A549 (cell line): ENCODE measurements at regions not wholly inside any gene's neighbourhood (a gene's known extent, or its start where the extent isn't known, plus 50 kb on each side); places are given as distances from the start of the nearest gene placed in this dataset.

Experiments
- ATAC-seq, 2 experiments: fragments of 200-7000 bp in 1 of 2; fragments of >200 bp in 1 of 2; cut with Nextera tagmentation in 1 of 2; cut with Tn5 transposase in 1 of 2; 3 replicates each; pipeline versions ENCODE4 v1.8.0 to v1.9.1; 2018 to 2020; ENCODE audit warnings: mild to moderate bottlenecking in 1 of 2, moderate library complexity in 1 of 2
- CTCF ChIA-PET: fragments of 300-600 bp; sonication (Branson Sonifier 250); formaldehyde crosslinking; extraction: SDS; loops from one replicate; lab custom pipeline; 2021; ENCODE audit warnings: antibody characterized with exemption, inconsistent platforms; lab: Yijun Ruan, JAX
- POLR2A ChIA-PET: fragments of 350-600 bp; formaldehyde crosslinking; extraction: SDS; loops from one replicate; lab custom pipeline; 2021; ENCODE audit warnings: antibody characterized with exemption, inconsistent platforms; lab: Yijun Ruan, JAX
- DNase-seq, 2 experiments: peaks; one replicate each; pipeline versions ENCODE4 v3.0.0 to v3.0.0-alpha.2; 2011 to 2016; ENCODE audit warnings: low read depth in 1 of 2, low spot score in 1 of 2
- FAIRE-seq: peaks from 2 replicates; lab custom pipeline; 2011; peaks lifted over from hg19 to GRCh38; lab: Jason Lieb, UNC
- H3K27ac ChIP-seq, 2 experiments: fragments of >200 bp; sonication (Bioruptor Twin); formaldehyde crosslinking; 3 replicates each; pipeline ENCODE4 v1.5.1; 2016 to 2017
- H3K4me1 ChIP-seq: fragments of >200 bp; sonication (Bioruptor Twin); formaldehyde crosslinking; 3 replicates; pipeline ENCODE4 v1.6.1; 2016
- H3K4me2 ChIP-seq: fragments of >200 bp; sonication (Bioruptor Twin); formaldehyde crosslinking; 3 replicates; pipeline ENCODE4 v1.6.1; 2016
- H3K4me3 ChIP-seq: fragments of >200 bp; sonication (Bioruptor Twin); formaldehyde crosslinking; 3 replicates; pipeline ENCODE4 v1.5.1; 2016
- H3K9me3 ChIP-seq: fragments of >200 bp; sonication (Bioruptor Twin); formaldehyde crosslinking; 3 replicates; pipeline ENCODE4 v1.6.1; 2016
- ATOH8 ChIP-seq: fragments of 250-450 bp; sonication (Bioruptor Pico); IDR thresholded peaks from 2 replicates; pipeline ENCODE4 v1.5.0; 2020; ENCODE audit warnings: low read depth, mild to moderate bottlenecking, moderate library complexity
- BHLHE40 ChIP-seq: IDR thresholded peaks from 2 replicates; pipeline ENCODE4 v1.6.1; 2012; ENCODE audit warnings: low read depth, low read length, inconsistent platforms
- CBX2 ChIP-seq: fragments of 200-600 bp; sonication (generic); IDR thresholded peaks from 2 replicates; pipeline ENCODE4 v1.6.1; 2016; ENCODE audit warnings: low read depth, mild to moderate bottlenecking, borderline replicate concordance
- CBX8 ChIP-seq: fragments of 200-600 bp; sonication (generic); IDR thresholded peaks from 2 replicates; pipeline ENCODE4 v1.6.1; 2016
- CEBPB ChIP-seq, 2 experiments: fragments of >200 bp in 1 of 2; sonication (Bioruptor Twin) in 1 of 2; formaldehyde crosslinking in 1 of 2; IDR thresholded peaks; 2 replicates each; pipeline ENCODE4 v1.6.1; 2012 to 2016
- CHD4 ChIP-seq: fragments of 200-600 bp; sonication (generic); IDR thresholded peaks from 2 replicates; pipeline ENCODE4 v1.6.1; 2016; ENCODE audit warnings: antibody characterized with exemption, mild to moderate bottlenecking, borderline replicate concordance
- EHF ChIP-seq: fragments of 250-450 bp; sonication (Bioruptor Pico); IDR thresholded peaks from 2 replicates; pipeline ENCODE4 v1.5.0; 2020; ENCODE audit warnings: mild to moderate bottlenecking
- ELK1 ChIP-seq: fragments of 150-350 bp; IDR thresholded peaks from 2 replicates; pipeline ENCODE4 v1.6.1; 2014; ENCODE audit warnings: low read depth, mild to moderate bottlenecking, low read length
- EP300 ChIP-seq, 2 experiments: fragments of >200 bp; sonication (Bioruptor Twin); formaldehyde crosslinking; IDR thresholded peaks; 2 replicates in 1 of 2; 3 replicates in 1 of 2; pipeline ENCODE4 v1.6.1; 2016 to 2017
- FOSB ChIP-seq: fragments of 250-450 bp; sonication (Bioruptor Pico); IDR thresholded peaks from 2 replicates; pipeline ENCODE4 v1.5.0; 2020; ENCODE audit warnings: mild to moderate bottlenecking, moderate library complexity
- HEYL ChIP-seq: fragments of 250-450 bp; sonication (Bioruptor Pico); IDR thresholded peaks from 2 replicates; pipeline ENCODE4 v1.8.0; 2021; ENCODE audit warnings: mild to moderate bottlenecking, moderate library complexity
- HOXB13 ChIP-seq: fragments of 250-450 bp; sonication (Bioruptor Pico); IDR thresholded peaks from 2 replicates; pipeline ENCODE4 v1.5.0; 2020; ENCODE audit warnings: low read depth, mild to moderate bottlenecking, moderate library complexity
- HOXB5 ChIP-seq: fragments of 250-450 bp; sonication (Bioruptor Pico); IDR thresholded peaks from 2 replicates; pipeline ENCODE4 v1.5.0; 2020; ENCODE audit warnings: mild to moderate bottlenecking, moderate library complexity
- JUN ChIP-seq, 2 experiments: fragments of >200 bp; sonication (Bioruptor Twin); formaldehyde crosslinking; IDR thresholded peaks; 2 replicates in 1 of 2; 3 replicates in 1 of 2; pipeline ENCODE4 v1.6.1; 2016 to 2017
- JUNB ChIP-seq: fragments of >200 bp; sonication (Bioruptor Twin); formaldehyde crosslinking; IDR thresholded peaks from 2 replicates; pipeline ENCODE4 v1.6.1; 2016
- KDM1A ChIP-seq: fragments of 200-600 bp; sonication (generic); IDR thresholded peaks from 2 replicates; pipeline ENCODE4 v1.6.1; 2016; ENCODE audit warnings: low read depth, mild to moderate bottlenecking
- NFE2L2 ChIP-seq: fragments of 150-350 bp; conservative IDR thresholded peaks from 2 replicates; pipeline ENCODE4 v1.6.1; 2014; ENCODE audit warnings: low read length
- NPAS2 ChIP-seq: fragments of 250-450 bp; sonication (Bioruptor Pico); IDR thresholded peaks from 2 replicates; pipeline ENCODE4 v1.8.0; 2022; ENCODE audit warnings: mild to moderate bottlenecking, moderate library complexity, borderline replicate concordance
- NR3C1 ChIP-seq: fragments of >200 bp; sonication (Bioruptor Twin); formaldehyde crosslinking; IDR thresholded peaks from 3 replicates; pipeline ENCODE4 v1.6.1; 2017
- PBX3 ChIP-seq: IDR thresholded peaks from 2 replicates; pipeline ENCODE4 v1.6.1; 2012
- POLR2A ChIP-seq: IDR thresholded peaks from 2 replicates; pipeline ENCODE4 v1.6.1; 2012; ENCODE audit warnings: mild to moderate bottlenecking, low read length
- RAD21 ChIP-seq, 2 experiments: fragments of >200 bp in 1 of 2; sonication (Bioruptor Twin) in 1 of 2; formaldehyde crosslinking in 1 of 2; IDR thresholded peaks in 1 of 2; conservative IDR thresholded peaks in 1 of 2; 2 replicates in 1 of 2; 3 replicates in 1 of 2; pipeline ENCODE4 v1.6.1; 2012 to 2018; ENCODE audit warnings: inconsistent platforms in 1 of 2
- RARB ChIP-seq: fragments of 250-450 bp; sonication (Bioruptor Pico); IDR thresholded peaks from 2 replicates; pipeline ENCODE4 v1.8.0; 2021; ENCODE audit warnings: mild to moderate bottlenecking, moderate library complexity
- RCOR1 ChIP-seq: fragments of 150-350 bp; IDR thresholded peaks from 2 replicates; pipeline ENCODE4 v1.6.1; 2014; ENCODE audit warnings: antibody characterized with exemption, low read length, low read depth
- SMC3 ChIP-seq: fragments of >200 bp; sonication (Bioruptor Twin); formaldehyde crosslinking; IDR thresholded peaks from 3 replicates; pipeline ENCODE4 v1.6.1; 2018; ENCODE audit warnings: inconsistent platforms
- TFCP2L1 ChIP-seq: fragments of 250-450 bp; sonication (Bioruptor Pico); IDR thresholded peaks from 2 replicates; pipeline ENCODE4 v1.5.0; 2021; ENCODE audit warnings: mild to moderate bottlenecking
- ZC3H11A ChIP-seq: fragments of 450-650 bp; IDR thresholded peaks from 2 replicates; pipeline ENCODE4 v1.6.1; 2014; ENCODE audit warnings: antibody characterized with exemption, mild to moderate bottlenecking
- WGBS: methylation state at CpG from one replicate; pipeline ENCODE4 v1.1.6; 2017; ENCODE audit errors: missing lambda C conversion rate; 5-methylcytosine and 5-hydroxymethylcytosine counted together
- TF ChIP-seq, protein P1 (sequence below): IDR thresholded peaks from 2 replicates; pipeline ENCODE4 v1.6.1; 2012; ENCODE audit warnings: low read depth, borderline replicate concordance
- TF ChIP-seq, protein P2 (sequence below): fragments of >200 bp; sonication (Bioruptor Twin); formaldehyde crosslinking; IDR thresholded peaks from 3 replicates; pipeline ENCODE4 v1.6.1; 2016

GRCh38 chr12:47378222-47378582 lies 298.4 kb upstream of the AMIGO2 start:
- H3K9me3 ChIP-seq: peaks cover 11% of the 10 kb centered on the region; the same call in 2 of the 3 replicates
- POLR2A ChIA-PET: interaction anchor here (0.8 to 1.7 kb wide), 6 partner anchors 100 to 299 kb away, joined by 3 to 16 read pairs (median 5); partner anchors contain the start of genes AMIGO2 and PCED1B
- DNase-seq (peak in 1 of 2 experiments; percentile 55), FAIRE-seq (no peak), ATAC-seq (peak; percentile 9 to 17; a peak in 3 of 6 replicates)
- H3K27ac ChIP-seq: peak overlapping the region; percentile 89 to 95
- H3K4me2 ChIP-seq: peak overlapping the region; percentile 60
- H3K4me1 ChIP-seq: peaks cover 43% of the 10 kb centered on the region
- 28% methylated on average over 3 of the region's 3 CpGs for WGBS
- no peak for TF ChIP-seq SMC3
- TF ChIP-seq CEBPB (IDR thresholded peaks at IDR 0.05): peak; percentile 37 to 63; a peak in 2 of 4 replicates
- TF ChIP-seq ELK1: no peak
- TF ChIP-seq CBX8: no peak
- no peak; the same call in 1 of the 2 replicates for TF ChIP-seq ATOH8 (CRISPR knock-in tag)
- TF ChIP-seq FOSB (CRISPR knock-in tag): peak; percentile 19; the same call in 1 of the 2 replicates
- no peak for TF ChIP-seq KDM1A
- no peak for TF ChIP-seq CHD4
- no peak for TF ChIP-seq JUNB
- TF ChIP-seq RARB (CRISPR knock-in tag): no peak
- peak; percentile 46 for TF ChIP-seq HOXB13
- TF ChIP-seq EHF (CRISPR knock-in tag): 0 out of 2 replicates have a peak, but pooled peaks have one; percentile 0
- TF ChIP-seq, protein P1, sequence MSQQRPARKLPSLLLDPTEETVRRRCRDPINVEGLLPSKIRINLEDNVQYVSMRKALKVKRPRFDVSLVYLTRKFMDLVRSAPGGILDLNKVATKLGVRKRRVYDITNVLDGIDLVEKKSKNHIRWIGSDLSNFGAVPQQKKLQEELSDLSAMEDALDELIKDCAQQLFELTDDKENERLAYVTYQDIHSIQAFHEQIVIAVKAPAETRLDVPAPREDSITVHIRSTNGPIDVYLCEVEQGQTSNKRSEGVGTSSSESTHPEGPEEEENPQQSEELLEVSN: no peak
- TF ChIP-seq POLR2A: no peak
- TF ChIP-seq HOXB5: 0 out of 2 replicates have a peak, but pooled peaks have one; percentile 49
- 0 out of 2 replicates have a peak, but pooled peaks have one; percentile 13 for TF ChIP-seq HEYL (CRISPR knock-in tag)
- no peak for TF ChIP-seq RAD21 (conservative IDR thresholded peaks at IDR 0.05 in 1 of 2, IDR thresholded peaks at IDR 0.05 in 1 of 2)
- 0 out of 2 replicates have a peak, but pooled peaks have one; percentile 35 for TF ChIP-seq NPAS2 (CRISPR knock-in tag)
- TF ChIP-seq TFCP2L1 (CRISPR knock-in tag): no peak
- CTCF ChIA-PET: interaction anchor here (0.9 to 2.0 kb wide), 6 partner anchors 12 to 1253 kb away, joined by 3 to 6 read pairs (median 3); partner anchors contain the start of genes AMIGO2 and PCED1B
- H3K4me3 ChIP-seq: no peak overlapping the region

DNA sequence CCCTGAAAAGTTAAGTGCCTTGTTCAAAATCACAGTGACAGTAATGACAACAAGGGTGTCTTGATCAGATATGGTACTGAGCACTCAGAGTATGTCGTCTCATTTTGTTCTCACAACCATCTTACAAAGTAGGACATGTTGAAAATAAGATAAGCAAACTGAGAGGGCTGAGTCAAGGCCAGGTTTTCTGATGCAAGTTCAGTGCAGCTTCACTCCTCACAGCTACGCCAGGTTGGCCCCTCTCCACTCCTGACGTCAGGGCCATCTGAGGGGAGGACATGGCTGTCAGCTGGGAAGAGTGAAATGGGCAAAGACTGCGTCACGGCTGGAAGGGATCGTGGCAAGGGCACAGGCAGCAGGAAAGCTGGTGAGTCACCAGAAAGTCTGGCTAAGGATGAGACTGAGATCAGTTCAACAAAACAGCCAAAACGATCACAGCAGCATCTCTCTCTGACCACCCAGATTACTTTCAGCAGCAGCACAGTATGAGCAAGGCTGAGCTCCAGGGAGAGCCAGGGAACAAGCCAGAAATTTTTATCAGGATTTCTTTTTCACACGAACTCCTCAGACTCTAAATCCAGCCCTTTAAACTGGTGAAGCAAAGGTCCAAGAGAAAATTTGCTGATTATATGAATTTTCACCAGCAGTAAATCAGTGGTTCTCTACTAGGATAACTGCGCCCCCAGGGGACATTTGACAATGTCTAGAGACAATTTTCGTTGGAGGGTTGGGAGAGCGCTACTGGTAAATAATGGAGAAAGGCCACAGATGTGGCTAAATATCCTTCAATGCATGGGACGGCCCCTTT lies 297.9 kb upstream of the AMIGO2 start:
- peak; percentile 90 to 99 for DNase-seq
- H3K4me2 ChIP-seq: peak overlapping the region; percentile 60
- no peak overlapping the region for H3K4me3 ChIP-seq
- ChIA-PET CTCF (interaction anchor here (0.9 to 2.0 kb wide), 8 partner anchors 12 to 1252 kb away, joined by 3 to 6 read pairs (median 3); partner anchors contain the start of genes AMIGO2 and PCED1B), POLR2A (interaction anchor here (0.6 to 1.7 kb wide), 7 partner anchors 100 to 299 kb away, joined by 3 to 16 read pairs (median 5); partner anchors contain the start of genes AMIGO2 and PCED1B)
- peak; percentile 96 to 100 for ATAC-seq
- H3K9me3 ChIP-seq: peaks cover 13% of the 10 kb centered on the region; the same call in 2 of the 3 replicates
- peak; percentile 96 for FAIRE-seq
- peaks cover 43% of the 10 kb centered on the region for H3K4me1 ChIP-seq
- 16% methylated on average over 12 of the region's 12 CpGs for WGBS
- peak overlapping the region; percentile 89 to 95 for H3K27ac ChIP-seq
- peak; percentile 99 for TF ChIP-seq JUN (IDR thresholded peaks at IDR 0.05)
- TF ChIP-seq EP300 (IDR thresholded peaks at IDR 0.05): peak; percentile 99
- TF ChIP-seq RCOR1: no peak
- TF ChIP-seq BHLHE40: no peak
- TF ChIP-seq EHF (CRISPR knock-in tag): 0 out of 2 replicates have a peak, but pooled peaks have one; percentile 34
- TF ChIP-seq, protein P2, sequence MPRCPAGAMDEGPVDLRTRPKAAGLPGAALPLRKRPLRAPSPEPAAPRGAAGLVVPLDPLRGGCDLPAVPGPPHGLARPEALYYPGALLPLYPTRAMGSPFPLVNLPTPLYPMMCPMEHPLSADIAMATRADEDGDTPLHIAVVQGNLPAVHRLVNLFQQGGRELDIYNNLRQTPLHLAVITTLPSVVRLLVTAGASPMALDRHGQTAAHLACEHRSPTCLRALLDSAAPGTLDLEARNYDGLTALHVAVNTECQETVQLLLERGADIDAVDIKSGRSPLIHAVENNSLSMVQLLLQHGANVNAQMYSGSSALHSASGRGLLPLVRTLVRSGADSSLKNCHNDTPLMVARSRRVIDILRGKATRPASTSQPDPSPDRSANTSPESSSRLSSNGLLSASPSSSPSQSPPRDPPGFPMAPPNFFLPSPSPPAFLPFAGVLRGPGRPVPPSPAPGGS: peak; percentile 96; the same call in 2 of the 3 replicates
- no peak for TF ChIP-seq ELK1
- 0 out of 2 replicates have a peak, but pooled peaks have one; percentile 29 for TF ChIP-seq NFE2L2
- TF ChIP-seq KDM1A: no peak
- peak; percentile 94 for TF ChIP-seq PBX3
- TF ChIP-seq RAD21 (conservative IDR thresholded peaks at IDR 0.05 in 1 of 2, IDR thresholded peaks at IDR 0.05 in 1 of 2): peak; percentile 30 to 72
- TF ChIP-seq NR3C1: no peak; the same call in 2 of the 3 replicates
- TF ChIP-seq ZC3H11A: no peak
- no peak for TF ChIP-seq CBX2
